A172 (cell line): ENCODE measurements at regions not wholly inside any gene's neighbourhood (a gene's known extent, or its start where the extent isn't known, plus 50 kb on each side); places are given as distances from the start of the nearest gene placed in this dataset.
"Not testable (repeated sequence)": the region's sequence is repeated elsewhere in the genome, so short reads cannot be mapped to it uniquely, and the experiment has no call there.

Source experiments
- DNase-seq: peaks from one replicate; pipeline ENCODE4 v3.0.0-alpha.2; 2015; ENCODE audit warnings: low spot score

GRCh38 chr16:29108625-29109169 is 123.8 kb downstream of the LAT start:
- not testable (repeated sequence) for DNase-seq

- DNase-seq, result no peak
These were observed 122.4 kb downstream of the LAT start for GRCh38 chr16:29107299-29107698.

DNA sequence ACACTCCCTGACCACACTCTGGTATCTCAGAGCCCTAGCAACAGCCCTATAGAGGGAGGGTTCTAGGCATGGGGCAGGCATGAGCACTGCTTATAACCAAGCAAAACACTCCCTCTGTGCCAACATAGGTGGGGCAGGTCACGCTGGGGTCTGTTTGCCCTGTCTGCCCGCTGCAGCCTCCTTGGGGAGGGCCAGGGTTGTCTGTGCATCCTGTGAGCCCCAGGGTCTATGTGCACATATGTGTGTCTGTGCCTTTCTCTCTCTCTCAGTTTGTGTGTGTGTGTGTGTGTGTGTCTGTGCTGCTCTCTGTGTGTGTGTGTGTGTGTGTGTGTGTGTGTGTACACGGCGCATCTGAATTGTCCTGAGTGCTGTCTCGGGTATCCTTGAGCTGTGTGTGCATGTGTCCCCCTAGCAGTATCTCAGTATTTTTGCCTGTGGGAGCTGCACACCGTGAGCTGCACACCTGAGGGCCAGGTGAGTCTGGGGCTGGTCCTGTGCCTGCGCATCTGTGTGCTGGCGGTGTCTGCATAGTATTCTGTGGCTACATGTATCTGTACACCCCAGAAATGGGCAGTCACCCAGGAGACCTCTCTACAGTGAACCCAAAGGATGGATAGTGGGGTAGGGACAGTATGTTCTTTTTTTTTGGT is 121.5 kb downstream of the LAT start:
- DNase-seq, result not testable (repeated sequence)

GRCh38 chr16:29104600-29104999 is 119.7 kb downstream of the LAT start:
- not testable (repeated sequence) for DNase-seq

DNA sequence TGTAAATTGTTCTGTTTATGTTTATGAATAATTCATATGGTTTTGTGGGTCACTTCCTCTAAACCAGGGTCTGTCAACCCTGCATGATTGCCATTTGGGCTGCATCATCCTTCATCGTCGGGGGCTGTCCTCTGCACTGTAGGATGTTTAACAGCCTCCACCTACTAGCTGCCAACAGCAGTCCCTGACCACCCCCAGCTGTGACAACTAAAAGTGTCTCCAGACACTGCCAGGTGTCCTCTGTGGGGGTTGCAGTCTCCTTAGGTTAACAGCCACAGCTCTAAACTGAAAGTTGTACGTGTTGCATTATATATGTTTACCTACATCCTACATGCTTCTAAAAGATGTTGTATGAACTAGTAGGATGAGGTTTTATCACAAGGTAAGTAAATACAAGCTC is 113.1 kb downstream of the LAT start:
- not testable (repeated sequence) for DNase-seq

DNA sequence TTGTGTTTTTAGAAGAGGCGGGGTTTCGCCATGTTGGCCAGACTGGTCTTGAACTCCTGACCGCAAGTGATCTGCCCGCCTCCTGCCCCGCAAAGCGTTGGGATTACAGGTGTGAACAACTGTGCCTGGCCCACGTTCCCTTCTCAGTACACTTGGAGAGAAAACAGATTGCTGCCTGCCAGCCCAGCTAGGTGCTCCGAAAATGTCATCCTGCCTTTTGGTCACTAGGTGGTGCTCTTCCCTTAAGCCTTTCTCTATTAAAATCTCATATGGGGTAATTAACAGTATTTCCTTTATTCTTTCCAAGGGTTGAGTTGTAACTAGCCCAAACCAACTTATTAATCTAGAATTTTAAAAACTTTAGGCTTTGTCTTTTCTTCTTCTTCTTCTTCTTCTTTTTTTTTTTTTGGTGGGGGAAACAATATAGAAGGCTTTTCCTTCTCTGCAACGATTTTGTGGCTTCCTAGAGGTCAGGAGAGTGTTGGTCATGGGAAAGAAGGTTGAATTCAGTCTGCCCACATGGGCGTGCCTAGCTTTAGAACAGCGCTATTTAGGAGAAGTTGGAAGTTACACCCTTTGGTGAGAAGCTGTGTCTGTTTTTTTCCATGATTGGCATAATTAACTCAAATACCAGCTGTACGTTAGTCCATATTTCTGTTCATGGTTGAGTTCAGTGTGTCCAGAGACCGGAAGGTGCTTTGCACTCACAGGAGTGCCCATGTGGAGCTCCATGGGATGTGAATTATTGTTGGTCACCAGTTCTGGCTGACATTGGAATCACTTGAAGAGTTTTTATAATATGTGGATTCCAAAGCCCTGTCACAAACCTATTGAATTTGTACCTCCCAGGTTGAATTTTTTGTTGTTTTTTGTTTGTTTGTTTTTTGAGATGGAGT is 110.1 kb downstream of the LAT start:
- not testable (repeated sequence) for DNase-seq

DNA sequence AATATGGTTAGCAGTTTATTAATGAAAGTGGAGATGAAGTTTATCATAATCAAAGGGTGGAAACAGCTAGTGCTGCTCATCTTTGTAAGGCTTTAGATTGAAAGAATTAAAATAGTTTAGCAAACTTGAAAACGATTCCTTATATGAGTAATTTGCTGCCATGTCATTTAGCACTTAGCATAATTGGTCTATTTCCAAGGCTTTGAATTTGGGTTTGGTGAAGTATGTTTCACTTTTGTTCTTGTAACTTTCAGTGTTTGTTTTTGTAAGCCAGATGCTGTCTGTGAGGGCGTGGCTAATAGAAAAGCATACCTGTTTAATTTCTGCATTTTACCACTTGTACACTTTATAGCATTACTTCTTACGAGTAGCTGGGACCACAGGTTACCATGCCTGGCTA is 109.5 kb downstream of the LAT start:
- DNase-seq, result not testable (repeated sequence)

- not testable (repeated sequence) for DNase-seq
These were observed 104.8 kb downstream of the LAT start for GRCh38 chr16:29089679-29090078.

DNA sequence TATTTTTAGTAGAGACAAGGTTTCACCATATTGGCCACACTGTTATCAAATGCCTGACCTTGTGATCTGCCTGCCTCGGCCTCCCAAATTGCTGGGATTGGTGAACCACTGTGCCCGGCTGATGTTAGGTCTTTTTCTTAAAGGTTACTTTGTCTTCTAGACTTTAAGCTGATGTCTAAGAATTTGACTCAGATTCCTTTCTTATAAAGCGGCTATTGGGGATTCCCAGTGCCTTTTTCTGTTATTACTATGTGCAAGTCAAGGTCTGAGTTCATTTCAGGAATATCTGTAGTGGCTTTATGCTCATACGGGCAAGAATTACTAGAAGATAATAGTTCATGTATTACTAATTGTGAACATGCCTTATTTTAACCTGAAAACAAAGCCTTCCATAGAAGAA is 102.8 kb downstream of the LAT start:
- not testable (repeated sequence) for DNase-seq

DNA sequence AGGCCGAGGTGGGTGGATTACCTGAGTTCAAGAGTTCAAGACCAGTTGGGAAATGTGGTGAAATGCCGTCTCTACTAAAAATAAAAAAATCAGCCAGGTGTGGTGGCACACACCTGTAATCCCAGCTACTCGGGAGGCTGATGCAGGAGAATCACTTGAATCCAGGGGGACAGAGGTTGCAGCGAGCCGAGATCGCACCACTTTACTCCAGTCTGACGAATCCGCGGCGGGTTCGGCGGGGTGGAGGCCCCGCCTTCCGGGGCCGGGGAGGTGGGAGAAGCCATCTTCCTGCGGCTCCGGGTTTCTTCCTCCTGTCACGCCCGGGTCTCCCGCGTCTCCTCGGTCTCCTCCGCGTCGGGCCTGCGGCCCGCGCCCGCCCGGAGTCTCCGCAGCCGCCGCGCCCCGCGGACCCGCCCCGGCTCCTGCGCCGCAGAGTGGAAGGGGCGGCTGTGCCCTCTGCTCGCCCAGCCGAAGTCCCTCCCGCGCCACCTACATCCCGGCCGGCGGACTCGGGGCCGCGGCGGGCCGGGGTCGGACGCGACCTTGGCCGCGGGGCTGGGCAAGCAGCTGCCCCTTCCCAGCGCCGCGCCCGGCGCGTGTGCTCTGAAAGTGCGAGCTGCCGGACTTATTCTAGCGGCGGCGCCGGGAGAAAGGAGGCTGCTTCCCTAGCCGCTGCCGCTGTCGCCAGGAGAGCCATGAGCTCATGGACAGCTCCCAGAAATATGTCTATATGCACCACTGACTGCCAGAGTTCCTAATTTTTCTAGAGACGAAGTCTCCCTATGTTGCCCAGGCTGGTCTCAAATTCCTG is 97.2 kb downstream of the LAT start:
- DNase-seq, result peak; percentile 0

DNA sequence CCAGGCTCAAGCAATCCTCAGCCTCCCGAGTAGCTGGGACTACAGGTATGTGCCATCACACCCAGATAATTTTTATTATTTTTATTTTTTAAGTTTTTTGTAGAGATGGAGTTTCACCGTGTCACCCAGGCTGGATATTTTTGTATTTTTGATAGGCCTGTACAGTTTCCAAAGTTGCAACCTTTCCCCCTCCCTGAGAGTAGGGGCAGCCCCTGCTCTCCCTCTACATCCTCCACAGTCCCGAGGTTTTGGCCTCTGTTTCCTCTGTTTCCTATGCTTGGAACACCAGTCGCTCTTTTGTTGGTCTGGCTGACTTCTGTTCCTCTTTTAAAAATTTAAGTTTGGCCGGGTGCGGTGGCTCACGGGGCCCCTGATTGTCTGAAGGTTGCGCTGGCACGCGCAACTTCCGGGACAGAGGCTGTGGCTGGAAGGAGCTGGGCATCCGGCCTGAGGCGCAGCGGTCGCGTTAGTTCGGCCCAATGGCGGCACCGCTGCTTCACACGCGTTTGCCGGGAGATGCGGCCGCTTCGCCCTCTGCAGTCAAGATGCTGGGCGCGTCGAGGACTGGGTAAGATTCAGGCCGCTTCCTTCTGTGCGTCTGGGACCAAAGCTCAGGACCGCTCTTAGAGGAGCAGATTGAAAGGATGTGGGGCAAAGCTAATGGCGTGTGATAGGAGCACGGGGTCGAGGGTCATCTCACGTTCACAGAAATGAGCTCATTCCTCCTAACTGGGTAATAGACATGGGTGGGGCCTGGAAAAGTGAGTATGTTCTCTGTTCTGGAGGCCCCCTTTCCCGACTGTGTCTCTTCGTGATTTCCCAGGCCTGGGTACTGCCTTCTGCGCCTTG is 89.9 kb downstream of the LAT start:
- not testable (repeated sequence) for DNase-seq

DNA sequence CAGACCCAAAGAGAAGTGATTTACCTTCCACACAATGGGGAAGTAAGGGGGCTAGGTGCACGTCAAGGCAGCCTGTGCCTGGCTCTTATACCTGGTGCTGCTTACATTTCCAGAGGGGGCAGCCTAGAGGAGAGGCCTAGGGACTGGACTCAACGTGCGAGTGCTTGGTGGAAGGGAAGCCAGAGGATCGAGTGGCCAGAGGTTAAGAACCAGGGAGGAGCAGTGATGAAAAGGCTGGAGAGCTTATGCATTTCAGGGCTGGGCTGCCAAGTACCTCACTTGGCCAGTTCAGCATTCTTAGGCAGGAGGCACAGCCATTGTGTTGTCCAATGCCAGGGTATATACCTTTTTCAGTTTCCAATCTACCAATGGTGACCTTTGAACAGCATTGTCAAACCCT is 77.4 kb downstream of the LAT start:
- not testable (repeated sequence) for DNase-seq

- DNase-seq, result not testable (repeated sequence)
These were observed 76.6 kb downstream of the LAT start for GRCh38 chr16:29061467-29061921.

DNA sequence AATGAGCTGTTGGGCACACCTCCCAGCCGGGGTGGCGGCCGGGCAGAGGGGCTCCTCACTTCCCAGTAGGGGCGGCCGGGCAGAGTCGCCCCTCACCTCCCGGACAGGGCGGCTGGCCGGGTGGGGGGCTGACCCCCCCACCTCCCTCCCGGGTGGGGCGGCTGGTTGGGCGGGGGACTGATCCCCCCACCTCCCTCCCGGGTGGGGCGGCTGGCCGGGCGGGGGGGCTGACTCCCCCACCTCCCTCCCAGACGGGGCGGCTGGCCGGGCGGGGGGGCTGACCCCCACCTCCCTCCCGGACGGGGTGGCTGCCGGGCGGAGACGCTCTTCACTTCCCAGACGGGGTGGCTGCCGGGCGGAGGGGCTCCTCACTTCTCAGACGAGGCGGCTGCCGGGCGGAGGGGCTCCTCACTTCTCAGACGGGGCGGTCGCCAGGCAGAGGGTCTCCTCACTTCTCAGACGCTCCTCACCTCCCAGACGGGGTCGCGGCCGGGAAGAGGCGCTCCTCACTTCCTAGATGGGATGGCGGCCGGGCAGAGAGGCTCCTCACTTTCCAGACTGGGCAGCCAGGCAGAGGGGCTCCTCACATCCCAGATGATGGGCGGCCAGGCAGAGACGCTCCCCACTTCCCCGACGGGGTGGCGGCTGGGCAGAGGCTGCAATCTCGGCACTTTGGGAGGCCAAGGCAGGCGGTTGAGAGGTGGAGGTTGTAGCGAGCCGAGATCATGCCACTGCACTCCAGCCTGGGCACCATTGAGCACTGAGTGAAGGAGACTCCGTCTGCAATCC is 75.4 kb downstream of the LAT start:
- not testable (repeated sequence) for DNase-seq

- not testable (repeated sequence) for DNase-seq
These were observed 74.7 kb downstream of the LAT start for GRCh38 chr16:29059575-29059974.
